Renal pelvis (tissue), 1 donor: ENCODE measurements at regions not wholly inside any gene's neighbourhood (a gene's known extent, or its start where the extent isn't known, plus 50 kb on each side); places are given as distances from the start of the nearest gene placed in this dataset.

Source experiments
- DNase-seq: peaks from one replicate; pipeline ENCODE4 v3.0.0-alpha.2; 2013

GRCh38 chr5:60335913-60336312 is 364.1 kb downstream of the DEPDC1B start:
- no peak for DNase-seq

- no peak for DNase-seq
These were observed 365.7 kb downstream of the DEPDC1B start for GRCh38 chr5:60334281-60334713.

GRCh38 chr5:60333005-60333571 is 366.9 kb downstream of the DEPDC1B start:
- DNase-seq = no peak

GRCh38 chr5:60332244-60333004 is 367.5 kb downstream of the DEPDC1B start:
- no peak for DNase-seq

GRCh38 chr5:60330236-60330635 is 369.7 kb downstream of the DEPDC1B start:
- DNase-seq = no peak

- no peak for DNase-seq
These were observed 374.1 kb downstream of the DEPDC1B start for GRCh38 chr5:60325870-60326269.

- DNase-seq = no peak
These were observed 376.4 kb downstream of the DEPDC1B start for GRCh38 chr5:60323596-60323995.

- no peak for DNase-seq
These were observed 387.9 kb downstream of the DEPDC1B start for GRCh38 chr5:60312098-60312497.

- no peak for DNase-seq
These were observed 400.0 kb downstream of the DEPDC1B start for GRCh38 chr5:60299944-60300343.

GRCh38 chr5:60297658-60298057 is 402.3 kb downstream of the DEPDC1B start:
- DNase-seq = no peak

- DNase-seq = no peak
These were observed 401.9 kb upstream of the PDE4D start for GRCh38 chr5:60295423-60295822.

- DNase-seq = no peak
These were observed 400.0 kb upstream of the PDE4D start for GRCh38 chr5:60293518-60293917.

- peak; percentile 21 for DNase-seq
These were observed 393.7 kb upstream of the PDE4D start for GRCh38 chr5:60287174-60287771.

- no peak for DNase-seq
These were observed 392.4 kb upstream of the PDE4D start for GRCh38 chr5:60285910-60286309.

GRCh38 chr5:60280943-60281342 is 387.4 kb upstream of the PDE4D start:
- no peak for DNase-seq

- no peak for DNase-seq
These were observed 384.4 kb upstream of the PDE4D start for GRCh38 chr5:60277941-60278340.

- DNase-seq = no peak
These were observed 381.2 kb upstream of the PDE4D start for GRCh38 chr5:60274747-60275146.

GRCh38 chr5:60271517-60271916 is 378.0 kb upstream of the PDE4D start:
- no peak for DNase-seq

GRCh38 chr5:60267907-60268306 is 374.4 kb upstream of the PDE4D start:
- DNase-seq = no peak

- DNase-seq = no peak
These were observed 369.8 kb upstream of the PDE4D start for GRCh38 chr5:60263346-60263745.

- no peak for DNase-seq
These were observed 369.2 kb upstream of the PDE4D start for GRCh38 chr5:60262576-60263295.

- DNase-seq = no peak
These were observed 368.2 kb upstream of the PDE4D start for GRCh38 chr5:60261732-60262131.

GRCh38 chr5:60260658-60261057 is 367.1 kb upstream of the PDE4D start:
- no peak for DNase-seq
